ENCODE measurements at regions not wholly inside any gene's neighbourhood (a gene's known extent, or its start where the extent isn't known, plus 50 kb on each side); places are given as distances from the start of the nearest gene placed in this dataset.

DNA sequence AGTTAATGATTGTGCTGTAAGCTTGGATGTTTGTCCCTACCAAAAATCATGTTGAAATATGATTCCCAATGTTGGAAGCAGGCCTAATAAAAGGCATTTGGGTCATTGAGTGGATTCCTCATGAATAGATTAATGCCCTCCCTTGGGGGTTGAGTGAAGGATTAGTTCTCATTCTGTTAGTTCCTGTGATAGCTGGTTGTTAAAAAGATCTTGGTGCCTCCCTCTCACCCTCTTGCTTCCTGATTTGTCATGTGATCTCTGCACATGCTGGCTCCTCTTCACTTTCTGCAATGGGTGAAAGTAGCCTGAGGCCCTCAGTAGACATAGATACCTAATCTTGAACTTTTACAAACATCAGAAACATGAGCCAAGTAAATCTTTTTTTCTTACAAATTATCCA, 115.6 kb upstream of the HCRTR2 start:
- TF ChIP-seq EZH2phosphoT487 (IDR thresholded peaks at IDR 0.05; ENCODE audit: borderline replicate concordance, low read depth, low read length): no peak
- TF ChIP-seq, protein P1, sequence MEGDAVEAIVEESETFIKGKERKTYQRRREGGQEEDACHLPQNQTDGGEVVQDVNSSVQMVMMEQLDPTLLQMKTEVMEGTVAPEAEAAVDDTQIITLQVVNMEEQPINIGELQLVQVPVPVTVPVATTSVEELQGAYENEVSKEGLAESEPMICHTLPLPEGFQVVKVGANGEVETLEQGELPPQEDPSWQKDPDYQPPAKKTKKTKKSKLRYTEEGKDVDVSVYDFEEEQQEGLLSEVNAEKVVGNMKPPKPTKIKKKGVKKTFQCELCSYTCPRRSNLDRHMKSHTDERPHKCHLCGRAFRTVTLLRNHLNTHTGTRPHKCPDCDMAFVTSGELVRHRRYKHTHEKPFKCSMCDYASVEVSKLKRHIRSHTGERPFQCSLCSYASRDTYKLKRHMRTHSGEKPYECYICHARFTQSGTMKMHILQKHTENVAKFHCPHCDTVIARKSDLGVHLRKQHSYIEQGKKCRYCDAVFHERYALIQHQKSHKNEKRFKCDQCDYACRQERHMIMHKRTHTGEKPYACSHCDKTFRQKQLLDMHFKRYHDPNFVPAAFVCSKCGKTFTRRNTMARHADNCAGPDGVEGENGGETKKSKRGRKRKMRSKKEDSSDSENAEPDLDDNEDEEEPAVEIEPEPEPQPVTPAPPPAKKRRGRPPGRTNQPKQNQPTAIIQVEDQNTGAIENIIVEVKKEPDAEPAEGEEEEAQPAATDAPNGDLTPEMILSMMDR (conservative IDR thresholded peaks at IDR 0.05; ENCODE audit: low read length): no peak
